ENCODE measurements at regions not wholly inside any gene's neighbourhood (a gene's known extent, or its start where the extent isn't known, plus 50 kb on each side); places are given as distances from the start of the nearest gene placed in this dataset.

GRCh38 chr2:41894563-41895333 is 153.1 kb upstream of the PKDCC start:
- Histone ChIP-seq H3K36me3 (no peaks in the 10 kb centered on the region), H3K4me3 (no peak overlapping the region), H3K27me3 (no peaks in the 10 kb centered on the region), H3K9me3 (no peaks in the 10 kb centered on the region), H3K27ac (no peak overlapping the region), H3K4me1 (peaks cover 0 to 24% (median 17%) of the 10 kb centered on the region in 4 donors)
- intact Hi-C loops (cut with DNase I), result no loop called here
- WGBS, 2 donors, result 54 to 68% methylated on average over 5 of the region's 5 CpGs
- TF ChIP-seq POLR2A (IDR thresholded peaks at IDR 0.05) (no peak), CTCF (IDR thresholded peaks at IDR 0.05) (no peak), EP300 (IDR thresholded peaks at IDR 0.05) (no peak), POLR2AphosphoS5 (IDR thresholded peaks at IDR 0.05) (no peak)
- DNase-seq, result no peak

- Histone ChIP-seq H3K36me3 (no peaks in the 10 kb centered on the region), H3K4me3 (no peak overlapping the region), H3K27ac (peak overlapping the region in 3 of 4 donors; percentile 20 to 66 (median 64)), H3K9me3 (no peaks in the 10 kb centered on the region), H3K27me3 (no peaks in the 10 kb centered on the region), H3K4me1 (peaks cover 0 to 24% (median 17%) of the 10 kb centered on the region in 4 donors)
- WGBS, 2 donors, result 27 to 67% methylated on average over 1 of the region's 1 CpG
- DNase-seq, result no peak
- TF ChIP-seq CTCF (IDR thresholded peaks at IDR 0.05), result no peak
- no peak for TF ChIP-seq EP300 (IDR thresholded peaks at IDR 0.05)
- no peak for TF ChIP-seq POLR2AphosphoS5 (IDR thresholded peaks at IDR 0.05)
- TF ChIP-seq POLR2A (IDR thresholded peaks at IDR 0.05), result no peak
- intact Hi-C loops (cut with DNase I), result no loop called here
These were observed 152.5 kb upstream of the PKDCC start for GRCh38 chr2:41895334-41895664.

GRCh38 chr2:41896186-41896846 is 151.5 kb upstream of the PKDCC start:
- H3K9me3 ChIP-seq, result no peaks in the 10 kb centered on the region
- peaks cover 0 to 24% (median 17%) of the 10 kb centered on the region in 4 donors for H3K4me1 ChIP-seq
- DNase-seq, result no peak
- H3K27me3 ChIP-seq, result no peaks in the 10 kb centered on the region
- TF ChIP-seq EP300 (IDR thresholded peaks at IDR 0.05) (no peak), CTCF (IDR thresholded peaks at IDR 0.05) (no peak), POLR2AphosphoS5 (IDR thresholded peaks at IDR 0.05) (peak in 1 of 4 donors; percentile 37)
- H3K4me3 ChIP-seq, result no peak overlapping the region
- H3K36me3 ChIP-seq, result no peaks in the 10 kb centered on the region
- peak overlapping the region in 3 of 4 donors; percentile 20 to 66 (median 64) for H3K27ac ChIP-seq
- intact Hi-C loops (cut with DNase I), result no loop called here
- 76 to 91% methylated on average over 5 of the region's 5 CpGs for WGBS, 2 donors

- 84 to 89% methylated on average over 2 of the region's 2 CpGs for WGBS, 2 donors
- DNase-seq, result no peak
- Histone ChIP-seq H3K27me3 (no peaks in the 10 kb centered on the region), H3K4me1 (peaks cover 0 to 24% (median 17%) of the 10 kb centered on the region in 4 donors), H3K27ac (no peak overlapping the region), H3K36me3 (no peaks in the 10 kb centered on the region), H3K4me3 (no peak overlapping the region), H3K9me3 (no peaks in the 10 kb centered on the region)
- TF ChIP-seq POLR2AphosphoS5 (IDR thresholded peaks at IDR 0.05) (no peak), POLR2A (IDR thresholded peaks at IDR 0.05) (no peak), EP300 (IDR thresholded peaks at IDR 0.05) (no peak), CTCF (IDR thresholded peaks at IDR 0.05) (no peak)
- intact Hi-C loops (cut with DNase I), result no loop called here
These were observed 148.6 kb upstream of the PKDCC start for GRCh38 chr2:41899189-41899588.

All from sigmoid colon (tissue), 6 donors.